ENCODE measurements at regions not wholly inside any gene's neighbourhood (a gene's known extent, or its start where the extent isn't known, plus 50 kb on each side); places are given as distances from the start of the nearest gene placed in this dataset.

DNA sequence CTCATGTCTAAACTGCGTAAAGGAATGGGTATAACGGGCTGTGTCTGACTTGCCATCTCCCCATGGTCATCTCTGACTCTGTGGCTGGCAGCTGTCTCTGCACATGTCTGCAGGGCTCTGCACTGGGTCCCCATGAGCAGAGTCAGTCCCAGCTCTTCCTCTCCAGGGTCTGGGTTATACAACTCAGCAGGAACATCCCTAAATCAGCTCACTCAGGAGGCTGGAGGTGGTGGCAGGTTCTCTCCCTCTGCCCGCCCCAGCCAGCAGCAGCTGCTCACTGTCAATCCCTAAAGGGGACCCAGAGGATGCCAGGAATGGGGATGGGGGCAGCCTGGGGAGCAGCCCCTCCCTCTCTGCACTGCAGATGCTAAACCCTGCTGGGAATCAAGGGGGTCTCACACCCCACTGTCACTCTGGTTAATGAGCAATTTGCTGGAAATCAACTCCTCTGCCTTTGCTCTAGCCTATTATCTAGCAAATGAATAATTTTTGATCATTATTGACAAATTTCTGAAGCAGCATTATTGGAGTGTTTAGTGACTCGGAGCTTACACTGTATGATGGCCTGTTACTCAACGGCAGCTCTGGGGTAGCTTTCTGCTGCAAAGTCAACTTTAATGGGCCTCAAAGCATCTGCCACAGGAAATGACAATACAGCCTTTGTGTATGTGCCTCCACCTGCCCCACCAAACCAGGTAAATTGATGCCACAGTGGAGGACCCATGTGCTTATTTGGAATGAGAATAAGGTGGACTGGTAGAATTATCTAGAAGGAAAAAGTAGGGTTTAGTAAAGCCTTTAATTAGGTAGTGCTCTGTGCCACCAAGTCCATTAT is 55.7 kb upstream of the SHANK2 start:
- TF ChIP-seq POLR2A (IDR thresholded peaks at IDR 0.05), result no peak
- TF ChIP-seq, protein P1, sequence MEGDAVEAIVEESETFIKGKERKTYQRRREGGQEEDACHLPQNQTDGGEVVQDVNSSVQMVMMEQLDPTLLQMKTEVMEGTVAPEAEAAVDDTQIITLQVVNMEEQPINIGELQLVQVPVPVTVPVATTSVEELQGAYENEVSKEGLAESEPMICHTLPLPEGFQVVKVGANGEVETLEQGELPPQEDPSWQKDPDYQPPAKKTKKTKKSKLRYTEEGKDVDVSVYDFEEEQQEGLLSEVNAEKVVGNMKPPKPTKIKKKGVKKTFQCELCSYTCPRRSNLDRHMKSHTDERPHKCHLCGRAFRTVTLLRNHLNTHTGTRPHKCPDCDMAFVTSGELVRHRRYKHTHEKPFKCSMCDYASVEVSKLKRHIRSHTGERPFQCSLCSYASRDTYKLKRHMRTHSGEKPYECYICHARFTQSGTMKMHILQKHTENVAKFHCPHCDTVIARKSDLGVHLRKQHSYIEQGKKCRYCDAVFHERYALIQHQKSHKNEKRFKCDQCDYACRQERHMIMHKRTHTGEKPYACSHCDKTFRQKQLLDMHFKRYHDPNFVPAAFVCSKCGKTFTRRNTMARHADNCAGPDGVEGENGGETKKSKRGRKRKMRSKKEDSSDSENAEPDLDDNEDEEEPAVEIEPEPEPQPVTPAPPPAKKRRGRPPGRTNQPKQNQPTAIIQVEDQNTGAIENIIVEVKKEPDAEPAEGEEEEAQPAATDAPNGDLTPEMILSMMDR (IDR thresholded peaks at IDR 0.05), result no peak

All from uterus (tissue), 2 donors.